K562 (cell line): ENCODE measurements at regions not wholly inside any gene's neighbourhood (a gene's known extent, or its start where the extent isn't known, plus 50 kb on each side); places are given as distances from the start of the nearest gene placed in this dataset.

Experiments used
- ATAC-seq: fragments of 200-7000 bp; cut with Tn5 transposase; 3 replicates; pipeline ENCODE4 v1.9.1; 2020; ENCODE audit warnings: moderate library complexity
- BruUV-seq: library from RNA; stranded (reverse); fragments of 400-500 nt; replicated peaks from 2 replicates; lab custom pipeline; 2021; lab: Mats Ljungman, UMichigan
- CTCF ChIA-PET: fragments of 300-600 bp; formaldehyde crosslinking; extraction: SDS; loops from one replicate; lab custom pipeline; 2021; ENCODE audit warnings: low intra/inter-chr PET ratio; lab: Yijun Ruan, JAX
- POLR2A ChIA-PET: fragments of 300-600, 350-650 bp; sonication (Branson Sonifier 250); formaldehyde crosslinking; extraction: SDS; loops from one replicate; lab custom pipeline; 2021; ENCODE audit warnings: antibody characterized with exemption, inconsistent platforms; lab: Yijun Ruan, JAX
- DNase-seq, 4 experiments: peaks; one replicate each; pipeline versions ENCODE4 v3.0.0 to v3.0.0-alpha.2; 2011 to 2018; ENCODE audit warnings: low spot score in 3 of 4, mixed read lengths in 3 of 4; ENCODE audit errors: extremely low read depth in 1 of 4
- FAIRE-seq: peaks from 2 replicates; lab custom pipeline; 2011; peaks lifted over from hg19 to GRCh38; lab: Jason Lieb, UNC
- H2AFZ ChIP-seq: 2 replicates; pipeline ENCODE4 v1.6.0; 2011; ENCODE audit warnings: low read depth, low read length, control low read depth, inconsistent platforms
- H3K27ac ChIP-seq: fragments of 200-600 bp; 3 replicates; pipeline ENCODE4 v1.8.0; 2011; ENCODE audit warnings: low read depth, mild to moderate bottlenecking, control low read depth, inconsistent platforms, low read length, moderate library complexity, mixed read lengths; ENCODE audit errors: extremely low read depth
- H3K27me3 ChIP-seq, 2 experiments: fragments of 300-600 bp in 1 of 2; 2 replicates in 1 of 2; 3 replicates in 1 of 2; pipeline versions ENCODE4 v1.6.0 to v1.8.0; 2011; ENCODE audit warnings: inconsistent platforms in 2 of 2, low read length in 2 of 2, mild to moderate bottlenecking in 1 of 2, mixed read lengths in 1 of 2, moderate library complexity in 1 of 2; ENCODE audit not compliant: control insufficient read depth in 2 of 2, insufficient read depth in 2 of 2
- H3K36me3 ChIP-seq: fragments of 300-600 bp; 3 replicates; pipeline ENCODE4 v1.8.0; 2011; ENCODE audit warnings: mild to moderate bottlenecking, low read length, inconsistent platforms; ENCODE audit not compliant: control insufficient read depth, insufficient read depth
- H3K4me1 ChIP-seq, 2 experiments: fragments of 200-600 bp in 1 of 2; replicated peaks in 1 of 2; 2 replicates in 1 of 2; 3 replicates in 1 of 2; pipeline versions ENCODE4 v1.5.1 to v1.8.0; 2011; ENCODE audit warnings: inconsistent platforms in 2 of 2, low read length in 2 of 2, mild to moderate bottlenecking in 1 of 2, mixed read lengths in 1 of 2, moderate library complexity in 1 of 2; ENCODE audit not compliant: control insufficient read depth in 2 of 2, insufficient read depth in 2 of 2
- H3K4me2 ChIP-seq: 2 replicates; pipeline ENCODE4 v1.6.1; 2011; ENCODE audit warnings: low read length, control low read depth, inconsistent platforms, mixed read lengths; ENCODE audit not compliant: insufficient read depth
- H3K4me3 ChIP-seq: fragments of 200-600 bp; sonication (generic), shearing (Covaris generic); 2 replicates; pipeline ENCODE4 v1.5.1; 2016; ENCODE audit warnings: control low read depth, inconsistent platforms
- H3K79me2 ChIP-seq: fragments of 200-600 bp; 3 replicates; pipeline ENCODE4 v1.8.0; 2011; ENCODE audit warnings: low read length, inconsistent platforms; ENCODE audit not compliant: control insufficient read depth, insufficient read depth
- H3K9ac ChIP-seq, 2 experiments: 2 replicates each; pipeline versions ENCODE4 v1.6.0 to v1.6.1; 2011; ENCODE audit warnings: low read depth in 2 of 2, low read length in 2 of 2, control low read depth in 1 of 2, inconsistent platforms in 1 of 2, mild to moderate bottlenecking in 1 of 2, mixed read lengths in 1 of 2; ENCODE audit not compliant: insufficient read depth in 1 of 2
- H3K9me1 ChIP-seq: one replicate; pipeline ENCODE4 v1.6.0; 2011; ENCODE audit warnings: inconsistent platforms, mild to moderate bottlenecking, low read length, moderate library complexity; ENCODE audit not compliant: control insufficient read depth, insufficient read depth
- H3K9me3 ChIP-seq: replicated peaks from 2 replicates; pipeline ENCODE4 v1.5.1; 2011; ENCODE audit warnings: low read depth, low read length, inconsistent platforms; ENCODE audit not compliant: control insufficient read depth, insufficient read depth
- H4K20me1 ChIP-seq: replicated peaks from 2 replicates; pipeline ENCODE4 v1.6.1; 2011; ENCODE audit warnings: low read length, inconsistent platforms, mixed read lengths; ENCODE audit not compliant: control insufficient read depth, insufficient read depth
- WGBS: fragments of 100-300 bp; shearing (Covaris generic); methylation state at CpG from one replicate; pipeline ENCODE4 v1.1.6; 2016; ENCODE audit warnings: low coverage, mixed read lengths; ENCODE audit not compliant: insufficient coverage; ENCODE audit errors: missing lambda C conversion rate; 5-methylcytosine and 5-hydroxymethylcytosine counted together
- in situ Hi-C: fragments of 300-500 bp; cut with MboI; formaldehyde crosslinking; loops from 4 replicates; pipeline ENCODE4 v1.15.0; 2018; ENCODE audit warnings: inconsistent platforms, mixed read lengths
- intact Hi-C: fragments of 100-400 bp; cut with micrococcal nuclease; formaldehyde crosslinking; loops from 2 replicates; pipeline ENCODE4 v1.14.2; 2022
- TF ChIP-seq, protein P1 (sequence below): IDR thresholded peaks from 2 replicates; pipeline ENCODE4 v1.6.1; 2012; ENCODE audit warnings: low read depth, low read length, improper control_type of control experiment, borderline replicate concordance

DNA sequence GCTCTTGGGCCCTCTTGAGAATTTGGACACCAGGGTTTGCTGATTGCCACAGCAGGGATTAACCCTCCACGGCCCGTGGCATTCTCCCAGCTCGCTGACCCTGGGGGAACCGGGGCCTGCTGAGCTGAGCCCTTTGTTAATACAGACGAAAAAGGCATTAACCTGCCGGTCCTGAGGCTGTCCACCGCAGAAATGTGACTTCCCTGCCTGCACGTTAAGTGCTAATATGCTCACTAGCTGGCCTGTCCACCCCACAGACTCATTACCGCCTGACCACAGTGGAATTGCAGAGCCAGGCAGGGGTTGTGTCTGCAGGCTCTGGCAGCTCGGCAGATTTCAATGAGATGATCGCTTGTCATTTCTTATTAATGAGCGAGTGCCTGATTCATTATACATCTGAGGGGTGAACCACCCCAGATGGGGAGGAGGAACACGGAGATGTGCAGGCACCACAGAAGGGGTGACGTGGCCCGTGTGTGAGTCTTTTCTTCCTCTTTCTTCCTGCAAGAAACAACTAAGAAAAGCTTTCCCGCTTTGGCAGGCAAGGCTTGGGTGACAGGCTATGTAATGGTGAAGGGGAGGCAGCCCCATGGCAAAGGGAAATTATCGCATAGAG, 126.0 kb downstream of the GLI2 start:
- 58% methylated on average over 15 of the region's 17 CpGs for WGBS
- FAIRE-seq (no peak), DNase-seq (no peak), ATAC-seq (no peak)
- intact Hi-C loops, result no loop called here
- in situ Hi-C loops, result no loop called here
- Histone ChIP-seq H3K27me3 (peaks cover 3 to 12% of the 10 kb centered on the region in 2 experiments; a peak in 3 of 5 replicates), H3K27ac (no peak overlapping the region), H2AFZ (no peak overlapping the region), H4K20me1 (no peaks in the 10 kb centered on the region), H3K4me1 (peaks cover 18 to 26% of the 10 kb centered on the region in 2 experiments; a peak in 4 of 5 replicates), H3K9ac (no peak overlapping the region; a peak in 1 of 4 replicates), H3K4me2 (no peak overlapping the region), H3K36me3 (no peaks in the 10 kb centered on the region), H3K9me1 (no peaks in the 10 kb centered on the region), H3K79me2 (no peaks in the 10 kb centered on the region), H3K9me3 (no peaks in the 10 kb centered on the region), H3K4me3 (no peak overlapping the region)
- POLR2A ChIA-PET, result no interaction called here
- TF ChIP-seq, protein P1, sequence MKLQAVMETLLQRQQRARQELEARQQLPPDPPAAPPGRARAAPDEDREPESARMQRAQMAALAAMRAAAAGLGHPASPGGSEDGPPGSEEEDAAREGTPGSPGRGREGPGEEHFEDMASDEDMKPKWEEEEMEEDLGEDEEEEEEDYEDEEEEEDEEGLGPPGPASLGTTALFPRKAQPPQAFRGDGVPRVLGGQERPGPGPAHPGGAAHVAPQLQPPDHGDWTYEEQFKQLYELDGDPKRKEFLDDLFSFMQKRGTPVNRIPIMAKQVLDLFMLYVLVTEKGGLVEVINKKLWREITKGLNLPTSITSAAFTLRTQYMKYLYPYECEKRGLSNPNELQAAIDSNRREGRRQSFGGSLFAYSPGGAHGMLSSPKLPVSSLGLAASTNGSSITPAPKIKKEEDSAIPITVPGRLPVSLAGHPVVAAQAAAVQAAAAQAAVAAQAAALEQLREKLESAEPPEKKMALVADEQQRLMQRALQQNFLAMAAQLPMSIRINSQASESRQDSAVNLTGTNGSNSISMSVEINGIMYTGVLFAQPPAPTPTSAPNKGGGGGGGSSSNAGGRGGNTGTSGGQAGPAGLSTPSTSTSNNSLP, result no peak
- no TSS peak for BruUV-seq
- CTCF ChIA-PET, result no interaction called here
